Renal cortex interstitium (tissue), 11 donors: ENCODE measurements at regions not wholly inside any gene's neighbourhood (a gene's known extent, or its start where the extent isn't known, plus 50 kb on each side); places are given as distances from the start of the nearest gene placed in this dataset.
"Not testable (repeated sequence)": the region's sequence is repeated elsewhere in the genome, so short reads cannot be mapped to it uniquely, and the experiment has no call there.

Experiments used
- DNase-seq, 11 donors: peaks; one replicate each; pipeline ENCODE4 v3.0.0-alpha.2; 2013; ENCODE audit warnings: low read depth in 9 of 11, low spot score in 4 of 11; ENCODE audit errors: extremely low read depth in 1 of 11

GRCh38 chr3:89867286-89867685, 759.9 kb downstream of the EPHA3 start:
- DNase-seq = no peak

- no peak for DNase-seq
These were observed 768.7 kb downstream of the EPHA3 start for GRCh38 chr3:89876116-89876515.

- DNase-seq = no peak
These were observed 769.8 kb downstream of the EPHA3 start for GRCh38 chr3:89877230-89877629.

GRCh38 chr3:89889386-89889785, 782.0 kb downstream of the EPHA3 start:
- no peak for DNase-seq

GRCh38 chr3:89908711-89909213, 801.3 kb downstream of the EPHA3 start:
- DNase-seq = no peak

- DNase-seq = no peak
These were observed 804.6 kb downstream of the EPHA3 start for GRCh38 chr3:89912031-89912430.

GRCh38 chr3:89923921-89924610, 816.6 kb downstream of the EPHA3 start:
- no peak for DNase-seq

GRCh38 chr3:89925976-89926375, 818.6 kb downstream of the EPHA3 start:
- DNase-seq = no peak

- DNase-seq = no peak
These were observed 825.5 kb downstream of the EPHA3 start for GRCh38 chr3:89932882-89933281.

GRCh38 chr3:89944461-89944860, 837.0 kb downstream of the EPHA3 start:
- not testable (repeated sequence) for DNase-seq

- no peak for DNase-seq
These were observed 839.5 kb downstream of the EPHA3 start for GRCh38 chr3:89946884-89947283.

GRCh38 chr3:89947337-89947954, 840.0 kb downstream of the EPHA3 start:
- DNase-seq = no peak

GRCh38 chr3:89948008-89948407, 840.6 kb downstream of the EPHA3 start:
- DNase-seq = no peak

- DNase-seq = no peak
These were observed 843.4 kb downstream of the EPHA3 start for GRCh38 chr3:89950772-89951171.

- no peak for DNase-seq
These were observed 846.7 kb downstream of the EPHA3 start for GRCh38 chr3:89954137-89954536.

GRCh38 chr3:89955156-89955555, 847.7 kb downstream of the EPHA3 start:
- peak in 10 of 11 donors; percentile 5 to 34 (median 20) for DNase-seq

GRCh38 chr3:89957451-89957850, 850.0 kb downstream of the EPHA3 start:
- no peak for DNase-seq

- not testable (repeated sequence) for DNase-seq
These were observed 850.7 kb downstream of the EPHA3 start for GRCh38 chr3:89958163-89958562.

- DNase-seq = no peak
These were observed 856.9 kb downstream of the EPHA3 start for GRCh38 chr3:89964347-89964746.

GRCh38 chr3:89966877-89967665, 859.6 kb downstream of the EPHA3 start:
- DNase-seq = no peak
